Activated CD4-positive, alpha-beta memory T cell treated with anti-CD3 and anti-CD28 coated beads for 36 hours (primary cell): ENCODE measurements at regions not wholly inside any gene's neighbourhood (a gene's known extent, or its start where the extent isn't known, plus 50 kb on each side); places are given as distances from the start of the nearest gene placed in this dataset.
"Not testable (repeated sequence)": the region's sequence is repeated elsewhere in the genome, so short reads cannot be mapped to it uniquely, and the experiment has no call there.

Source experiments
- CTCF ChIA-PET: fragments of 350-600 bp; sonication (Branson Sonifier 250); formaldehyde crosslinking; loops from one replicate; lab custom pipeline; 2021; ENCODE audit warnings: antibody characterized with exemption, inconsistent platforms; lab: Charles Lee
- POLR2A ChIA-PET: fragments of 350-600 bp; sonication (Branson Sonifier 250); formaldehyde crosslinking; loops from one replicate; lab custom pipeline; 2021; ENCODE audit warnings: antibody characterized with exemption; lab: Charles Lee
- DNase-seq: peaks from one replicate; pipeline ENCODE4 v3.0.0-alpha.2; 2020
- H3K27ac Mint-ChIP-seq: one replicate; pipeline ENCODE4 v1.8.0; 2021; ENCODE audit warnings: mixed read lengths
- H3K27me3 Mint-ChIP-seq: one replicate; pipeline ENCODE4 v1.8.0; 2021; ENCODE audit warnings: mixed read lengths
- H3K36me3 Mint-ChIP-seq: one replicate; pipeline ENCODE4 v1.8.0; 2021; ENCODE audit warnings: mixed read lengths
- H3K4me1 Mint-ChIP-seq: one replicate; pipeline ENCODE4 v1.8.0; 2021; ENCODE audit warnings: low read depth, mixed read lengths
- H3K4me3 Mint-ChIP-seq: one replicate; pipeline ENCODE4 v1.8.0; 2021; ENCODE audit warnings: mild to moderate bottlenecking, mixed read lengths
- H3K9me3 Mint-ChIP-seq: one replicate; pipeline ENCODE4 v1.8.0; 2021; ENCODE audit warnings: mixed read lengths
- intact Hi-C: fragments of 100-400 bp; cut with micrococcal nuclease; formaldehyde crosslinking; loops from one replicate; pipeline ENCODE4 v1.15.1; 2023

- POLR2A ChIA-PET: no interaction called here
- intact Hi-C loops: loop anchor here (5.0 kb wide), 1 partner anchor 986 kb away; the partner anchor contains the start of gene INPP4B
- Mint-ChIP-seq H3K36me3 (no peaks in the 10 kb centered on the region), H3K27me3 (peaks cover 4% of the 10 kb centered on the region), H3K4me3 (no peak overlapping the region), H3K27ac (no peak overlapping the region), H3K9me3 (peaks cover 3% of the 10 kb centered on the region), H3K4me1 (no peaks in the 10 kb centered on the region)
- CTCF ChIA-PET: no interaction called here
- no peak for DNase-seq
Observed at GRCh38 chr4:141860974-141861373, 224.6 kb downstream of the IL15 start.

- no peak for DNase-seq
- Mint-ChIP-seq H3K36me3 (no peaks in the 10 kb centered on the region), H3K4me1 (no peaks in the 10 kb centered on the region), H3K4me3 (no peak overlapping the region), H3K9me3 (peaks cover 2% of the 10 kb centered on the region), H3K27ac (no peak overlapping the region), H3K27me3 (peaks cover 7% of the 10 kb centered on the region)
- ChIA-PET POLR2A (no interaction called here), CTCF (no interaction called here)
- intact Hi-C loops: no loop called here
Observed at GRCh38 chr4:141870152-141870551, 233.8 kb downstream of the IL15 start.

GRCh38 chr4:141871086-141871770 is 234.8 kb downstream of the IL15 start:
- ChIA-PET POLR2A (no interaction called here), CTCF (no interaction called here)
- no peak overlapping the region for H3K4me3 Mint-ChIP-seq
- H3K27me3 Mint-ChIP-seq: peaks cover 7% of the 10 kb centered on the region
- no peak for DNase-seq
- H3K27ac Mint-ChIP-seq: no peak overlapping the region
- peaks cover 2% of the 10 kb centered on the region for H3K9me3 Mint-ChIP-seq
- no peaks in the 10 kb centered on the region for H3K4me1 Mint-ChIP-seq
- no peaks in the 10 kb centered on the region for H3K36me3 Mint-ChIP-seq
- intact Hi-C loops: no loop called here

GRCh38 chr4:141882650-141883049 is 246.3 kb downstream of the IL15 start:
- H3K4me3 Mint-ChIP-seq, H3K4me1 Mint-ChIP-seq, POLR2A ChIA-PET, H3K27ac Mint-ChIP-seq, H3K9me3 Mint-ChIP-seq, DNase-seq, intact Hi-C loops, CTCF ChIA-PET, H3K27me3 Mint-ChIP-seq, H3K36me3 Mint-ChIP-seq: not testable (repeated sequence)

- no peak overlapping the region for H3K4me3 Mint-ChIP-seq
- H3K9me3 Mint-ChIP-seq: no peaks in the 10 kb centered on the region
- no peaks in the 10 kb centered on the region for H3K4me1 Mint-ChIP-seq
- DNase-seq: no peak
- intact Hi-C loops: no loop called here
- H3K36me3 Mint-ChIP-seq: no peaks in the 10 kb centered on the region
- H3K27ac Mint-ChIP-seq: no peak overlapping the region
- POLR2A ChIA-PET: no interaction called here
- CTCF ChIA-PET: no interaction called here
- no peaks in the 10 kb centered on the region for H3K27me3 Mint-ChIP-seq
Observed at GRCh38 chr4:141884070-141884469, 247.7 kb downstream of the IL15 start.

- CTCF ChIA-PET: no interaction called here
- DNase-seq: no peak
- intact Hi-C loops: no loop called here
Observed at GRCh38 chr4:141885112-141885511, 248.7 kb downstream of the IL15 start.

GRCh38 chr4:141890279-141890678 is 253.9 kb downstream of the IL15 start:
- no peak for DNase-seq
- Mint-ChIP-seq H3K4me1 (no peaks in the 10 kb centered on the region), H3K4me3 (no peak overlapping the region), H3K9me3 (no peaks in the 10 kb centered on the region), H3K36me3 (no peaks in the 10 kb centered on the region), H3K27me3 (no peaks in the 10 kb centered on the region), H3K27ac (no peak overlapping the region)
- intact Hi-C loops: no loop called here
- ChIA-PET CTCF (no interaction called here), POLR2A (no interaction called here)

More at GRCh38 chr4:141885112-141885511, 248.7 kb downstream of the IL15 start:
- Mint-ChIP-seq H3K27me3 (no peaks in the 10 kb centered on the region), H3K27ac (no peak overlapping the region), H3K9me3 (no peaks in the 10 kb centered on the region), H3K36me3 (no peaks in the 10 kb centered on the region), H3K4me3 (no peak overlapping the region), H3K4me1 (no peaks in the 10 kb centered on the region)
- POLR2A ChIA-PET: no interaction called here

GRCh38 chr4:141891260-141892120 is 255.1 kb downstream of the IL15 start:
- CTCF ChIA-PET: no interaction called here
- no peaks in the 10 kb centered on the region for H3K27me3 Mint-ChIP-seq
- POLR2A ChIA-PET: no interaction called here

GRCh38 chr4:141896687-141897086 is 260.3 kb downstream of the IL15 start:
- intact Hi-C loops: no loop called here
- no peak overlapping the region for H3K4me3 Mint-ChIP-seq
- no peaks in the 10 kb centered on the region for H3K9me3 Mint-ChIP-seq
- H3K36me3 Mint-ChIP-seq: no peaks in the 10 kb centered on the region
- no peaks in the 10 kb centered on the region for H3K27me3 Mint-ChIP-seq
- no peaks in the 10 kb centered on the region for H3K4me1 Mint-ChIP-seq
- CTCF ChIA-PET: no interaction called here
- no peak overlapping the region for H3K27ac Mint-ChIP-seq
- POLR2A ChIA-PET: no interaction called here
- DNase-seq: no peak

More at GRCh38 chr4:141891260-141892120, 255.1 kb downstream of the IL15 start:
- intact Hi-C loops: no loop called here
- H3K27ac Mint-ChIP-seq: no peak overlapping the region
- no peaks in the 10 kb centered on the region for H3K4me1 Mint-ChIP-seq
- H3K9me3 Mint-ChIP-seq: no peaks in the 10 kb centered on the region
- DNase-seq: no peak
- no peak overlapping the region for H3K4me3 Mint-ChIP-seq
- H3K36me3 Mint-ChIP-seq: no peaks in the 10 kb centered on the region

- H3K4me3 Mint-ChIP-seq: no peak overlapping the region
- no peaks in the 10 kb centered on the region for H3K36me3 Mint-ChIP-seq
- no peak overlapping the region for H3K27ac Mint-ChIP-seq
- ChIA-PET POLR2A (no interaction called here), CTCF (no interaction called here)
- DNase-seq: no peak
- H3K4me1 Mint-ChIP-seq: no peaks in the 10 kb centered on the region
- intact Hi-C loops: no loop called here
- no peaks in the 10 kb centered on the region for H3K9me3 Mint-ChIP-seq
- H3K27me3 Mint-ChIP-seq: no peaks in the 10 kb centered on the region
Observed at GRCh38 chr4:141898346-141898745, 262.0 kb downstream of the IL15 start.

- Mint-ChIP-seq H3K9me3 (no peaks in the 10 kb centered on the region), H3K27me3 (no peaks in the 10 kb centered on the region), H3K4me1 (no peaks in the 10 kb centered on the region), H3K4me3 (no peak overlapping the region), H3K36me3 (no peaks in the 10 kb centered on the region), H3K27ac (no peak overlapping the region)
- ChIA-PET CTCF (no interaction called here), POLR2A (no interaction called here)
- intact Hi-C loops: no loop called here
- DNase-seq: no peak
Observed at GRCh38 chr4:141899103-141899502, 262.7 kb downstream of the IL15 start.

GRCh38 chr4:141899541-141899940 is 263.2 kb downstream of the IL15 start:
- ChIA-PET CTCF (no interaction called here), POLR2A (no interaction called here)
- no peaks in the 10 kb centered on the region for H3K9me3 Mint-ChIP-seq
- no peaks in the 10 kb centered on the region for H3K27me3 Mint-ChIP-seq
- no peak for DNase-seq
- no peaks in the 10 kb centered on the region for H3K4me1 Mint-ChIP-seq
- no peak overlapping the region for H3K4me3 Mint-ChIP-seq
- H3K27ac Mint-ChIP-seq: no peak overlapping the region
- intact Hi-C loops: no loop called here
- H3K36me3 Mint-ChIP-seq: no peaks in the 10 kb centered on the region

GRCh38 chr4:141900856-141901255 is 264.5 kb downstream of the IL15 start:
- Mint-ChIP-seq H3K9me3 (no peaks in the 10 kb centered on the region), H3K27ac (no peak overlapping the region), H3K36me3 (no peaks in the 10 kb centered on the region), H3K4me3 (no peak overlapping the region), H3K4me1 (no peaks in the 10 kb centered on the region), H3K27me3 (peaks cover 2% of the 10 kb centered on the region)
- ChIA-PET POLR2A (no interaction called here), CTCF (no interaction called here)
- no peak for DNase-seq
- intact Hi-C loops: no loop called here
